SK-N-SH (cell line): ENCODE measurements at regions not wholly inside any gene's neighbourhood (a gene's known extent, or its start where the extent isn't known, plus 50 kb on each side); places are given as distances from the start of the nearest gene placed in this dataset.

Experiments used
- CTCF ChIA-PET: fragments of 300-600, 350-600 bp; formaldehyde crosslinking; extraction: SDS; loops from one replicate; lab custom pipeline; 2021; lab: Yijun Ruan, JAX
- POLR2A ChIA-PET: fragments of 350-600 bp; sonication (Branson Sonifier 250); formaldehyde crosslinking; extraction: SDS; loops from one replicate; lab custom pipeline; 2020; ENCODE audit warnings: antibody characterized with exemption, inconsistent platforms; lab: Yijun Ruan, JAX
- DNase-seq: peaks from one replicate; pipeline ENCODE4 v3.0.0; 2012
- H2AFZ ChIP-seq: fragments of 200-600 bp; sonication (generic); 2 replicates; pipeline ENCODE4 v1.8.1; 2016; ENCODE audit warnings: antibody characterized with exemption, mild to moderate bottlenecking, low read depth
- H3F3A ChIP-seq: fragments of 200-600 bp; sonication (generic); replicated peaks from 2 replicates; pipeline ENCODE3; 2016; ENCODE audit warnings: antibody characterized with exemption, mild to moderate bottlenecking; ENCODE audit not compliant: insufficient read depth
- H3K27ac ChIP-seq, 2 experiments: fragments of 200-500 bp in 1 of 2; fragments of 200-600 bp in 1 of 2; sonication (Bioruptor generic) in 1 of 2; sonication (generic), shearing (Covaris generic) in 1 of 2; 2 replicates each; pipeline versions ENCODE4 v1.5.1 to v1.6.1; 2014 to 2016; ENCODE audit warnings: low read depth in 2 of 2, inconsistent platforms in 1 of 2, low read length in 1 of 2, mild to moderate bottlenecking in 1 of 2, mixed read lengths in 1 of 2
- H3K27me3 ChIP-seq: fragments of 200-600 bp; sonication (generic), shearing (Covaris generic); 2 replicates; pipeline ENCODE4 v1.6.1; 2016; ENCODE audit warnings: mixed run types; ENCODE audit not compliant: insufficient read depth
- H3K36me3 ChIP-seq, 2 experiments: fragments of 200-500 bp in 1 of 2; fragments of 200-600 bp in 1 of 2; sonication (Bioruptor generic) in 1 of 2; sonication (generic) in 1 of 2; replicated peaks in 1 of 2; 2 replicates each; pipeline versions ENCODE3 to v1.5.1; 2014 to 2016; ENCODE audit warnings: low read length in 1 of 2, mild to moderate bottlenecking in 1 of 2; ENCODE audit not compliant: insufficient read depth in 2 of 2, control insufficient read depth in 1 of 2
- H3K4me1 ChIP-seq, 2 experiments: fragments of 200-500 bp in 1 of 2; fragments of 200-600 bp in 1 of 2; sonication (Bioruptor generic) in 1 of 2; sonication (generic), shearing (Covaris generic) in 1 of 2; 2 replicates each; pipeline versions ENCODE4 v1.5.1 to v1.6.1; 2014 to 2016; ENCODE audit warnings: low read depth in 1 of 2, low read length in 1 of 2, mixed run types in 1 of 2; ENCODE audit not compliant: insufficient read depth in 2 of 2, control insufficient read depth in 1 of 2
- H3K4me2 ChIP-seq: fragments of 200-600 bp; sonication (generic), shearing (Covaris generic); 2 replicates; pipeline ENCODE4 v1.6.1; 2017; ENCODE audit warnings: mixed run types
- H3K4me3 ChIP-seq, 2 experiments: fragments of 200-500 bp in 1 of 2; fragments of 200-600 bp in 1 of 2; sonication (Bioruptor generic) in 1 of 2; sonication (generic), shearing (Covaris generic) in 1 of 2; 2 replicates each; pipeline versions ENCODE4 v1.5.1 to v1.8.1; 2014 to 2016; ENCODE audit warnings: low read depth in 2 of 2, inconsistent platforms in 1 of 2, low read length in 1 of 2, mild to moderate bottlenecking in 1 of 2, mixed read lengths in 1 of 2, moderate library complexity in 1 of 2
- H3K79me2 ChIP-seq: fragments of 200-600 bp; sonication (generic); 2 replicates; pipeline ENCODE4 v1.8.1; 2017; ENCODE audit warnings: mild to moderate bottlenecking; ENCODE audit not compliant: insufficient read depth
- H3K9ac ChIP-seq: fragments of 200-600 bp; sonication (generic); 2 replicates; pipeline ENCODE4 v1.6.1; 2017; ENCODE audit warnings: mixed run types
- H3K9me2 ChIP-seq: fragments of 200-600 bp; sonication (generic); 2 replicates; pipeline ENCODE4 v1.6.1; 2017; ENCODE audit warnings: mixed run types
- H3K9me3 ChIP-seq: fragments of 200-600 bp; sonication (generic); 2 replicates; pipeline ENCODE4 v1.6.1; 2017; ENCODE audit warnings: mixed run types, mild to moderate bottlenecking, moderate library complexity
- H4K20me1 ChIP-seq: fragments of 200-600 bp; sonication (generic); 2 replicates; pipeline ENCODE4 v1.6.1; 2017; ENCODE audit warnings: mild to moderate bottlenecking, mixed run types; ENCODE audit not compliant: insufficient read depth
- CHD2 ChIP-seq: fragments of 150-350 bp; IDR thresholded peaks from 2 replicates; pipeline ENCODE4 v1.6.1; 2018; ENCODE audit warnings: low read length; ENCODE audit not compliant: partially characterized antibody
- CTCF ChIP-seq: fragments of 200-600 bp; sonication (generic); IDR thresholded peaks from 2 replicates; pipeline ENCODE4 v1.6.1; 2017; ENCODE audit warnings: antibody characterized with exemption, mild to moderate bottlenecking, moderate library complexity
- ELF1 ChIP-seq: IDR thresholded peaks from 2 replicates; pipeline ENCODE4 v1.4.0; 2012
- FOSL2 ChIP-seq: IDR thresholded peaks from 2 replicates; pipeline ENCODE4 v1.4.0; 2012; ENCODE audit warnings: low read depth, mild to moderate bottlenecking, moderate library complexity, borderline replicate concordance
- FOXJ3 ChIP-seq: sonication (generic); formaldehyde crosslinking; IDR thresholded peaks from 2 replicates; pipeline ENCODE4 v1.5.1; 2020; ENCODE audit warnings: mild to moderate bottlenecking, missing genetic modification reagents
- FOXM1 ChIP-seq: IDR thresholded peaks from 2 replicates; pipeline ENCODE4 v1.4.0; 2012; ENCODE audit warnings: low read depth, mild to moderate bottlenecking
- GABPA ChIP-seq: IDR thresholded peaks from 2 replicates; pipeline ENCODE4 v1.4.0; 2012; ENCODE audit warnings: low read depth, mild to moderate bottlenecking
- GATA2 ChIP-seq: sonication (generic); formaldehyde crosslinking; IDR thresholded peaks from 2 replicates; pipeline ENCODE4 v1.5.0; 2020; ENCODE audit warnings: mild to moderate bottlenecking, missing genetic modification reagents
- IRF3 ChIP-seq: fragments of 150-350 bp; IDR thresholded peaks from 2 replicates; pipeline ENCODE4 v1.6.1; 2016; ENCODE audit warnings: mild to moderate bottlenecking, low read depth, low read length
- JUND ChIP-seq: IDR thresholded peaks from 2 replicates; pipeline ENCODE4 v1.4.0; 2012
- MXI1 ChIP-seq: IDR thresholded peaks from 2 replicates; pipeline ENCODE4 v1.6.1; 2012; ENCODE audit warnings: mild to moderate bottlenecking, low read depth, low read length, improper control_type of control experiment
- NFIC ChIP-seq: IDR thresholded peaks from 2 replicates; pipeline ENCODE4 v1.4.0; 2012; ENCODE audit warnings: borderline replicate concordance
- PBX3 ChIP-seq: IDR thresholded peaks from 2 replicates; pipeline ENCODE4; 2012
- POLR2AphosphoS5 ChIP-seq: IDR thresholded peaks from 2 replicates; pipeline ENCODE4 v1.6.1; 2012; ENCODE audit warnings: low read depth, low read length
- RAD21 ChIP-seq: IDR thresholded peaks from 2 replicates; pipeline ENCODE4 v1.6.1; 2012; ENCODE audit warnings: mild to moderate bottlenecking, low read length
- RCOR1 ChIP-seq: fragments of 150-350 bp; IDR thresholded peaks from 2 replicates; pipeline ENCODE4 v1.6.1; 2017; ENCODE audit warnings: antibody characterized with exemption, low read length
- RFX5 ChIP-seq: IDR thresholded peaks from 2 replicates; pipeline ENCODE4 v1.6.1; 2012; ENCODE audit warnings: mild to moderate bottlenecking, improper control_type of control experiment, low read length
- RXRA ChIP-seq: IDR thresholded peaks from 2 replicates; pipeline ENCODE4 v1.4.0; 2012; ENCODE audit warnings: low read depth, mild to moderate bottlenecking, borderline replicate concordance
- SIN3A ChIP-seq: IDR thresholded peaks from 2 replicates; pipeline ENCODE4 v1.6.1; 2012; ENCODE audit warnings: low read depth, mild to moderate bottlenecking, low read length, moderate library complexity, borderline replicate concordance
- SMC3 ChIP-seq: IDR thresholded peaks from 2 replicates; pipeline ENCODE4 v1.6.1; 2012; ENCODE audit warnings: low read depth, low read length, improper control_type of control experiment
- TCF12 ChIP-seq: IDR thresholded peaks from 2 replicates; pipeline ENCODE4 v1.4.0; 2012
- ZBTB33 ChIP-seq: IDR thresholded peaks from 2 replicates; pipeline ENCODE4 v1.4.0; 2012; ENCODE audit warnings: low read depth, borderline replicate concordance
- WGBS: methylation state at CpG from one replicate; pipeline ENCODE4 v1.1.6; 2017; ENCODE audit warnings: low lambda C conversion rate; 5-methylcytosine and 5-hydroxymethylcytosine counted together

GRCh38 chr3:112745567-112746248 lies 101.0 kb downstream of the CD200R1L start:
- Histone ChIP-seq H3K4me1 (peaks cover 0 to 3% of the 10 kb centered on the region in 2 experiments; a peak in 2 of 4 replicates), H3K36me3 (no peaks in the 10 kb centered on the region), H2AFZ (no peak overlapping the region), H3K79me2 (no peaks in the 10 kb centered on the region), H3F3A (no peaks in the 10 kb centered on the region), H3K9me2 (no peaks in the 10 kb centered on the region), H4K20me1 (no peaks in the 10 kb centered on the region), H3K27me3 (no peaks in the 10 kb centered on the region), H3K27ac (no peak overlapping the region), H3K4me3 (no peak overlapping the region), H3K9ac (no peak overlapping the region), H3K4me2 (no peak overlapping the region), H3K9me3 (no peaks in the 10 kb centered on the region)
- TF ChIP-seq SMC3 (no peak), TCF12 (no peak), FOSL2 (no peak), RAD21 (no peak), ELF1 (no peak), RFX5 (no peak), POLR2AphosphoS5 (no peak), NFIC (no peak), CTCF (no peak), RCOR1 (no peak), JUND (no peak)
- POLR2A ChIA-PET, result no interaction called here
- no peak for DNase-seq
- whole genome bisulfite sequencing, result 95% methylated on average over 4 of the region's 4 CpGs
- CTCF ChIA-PET, result interaction anchor here (0.8 to 5.4 kb wide), 4 partner anchors 11 to 234 kb away, joined by 3 to 31 read pairs (median 4); no protein-coding TSS in a partner anchor

- CTCF ChIA-PET, result interaction anchor here (0.8 to 5.4 kb wide), 3 partner anchors 11 to 234 kb away, joined by 3 to 31 read pairs (median 4); no protein-coding TSS in a partner anchor
- Histone ChIP-seq H3K27ac (no peak overlapping the region), H3K79me2 (no peaks in the 10 kb centered on the region), H3K36me3 (no peaks in the 10 kb centered on the region), H3K27me3 (no peaks in the 10 kb centered on the region), H3K9me3 (no peaks in the 10 kb centered on the region), H3F3A (no peaks in the 10 kb centered on the region), H2AFZ (no peak overlapping the region)
- no peak for DNase-seq
- WGBS, result 60% methylated on average over 2 of the region's 2 CpGs
- TF ChIP-seq RFX5 (no peak), RAD21 (no peak), IRF3 (no peak), PBX3 (no peak), CHD2 (no peak), NFIC (no peak), GATA2 (CRISPR knock-in tag) (no peak), SIN3A (no peak), FOXJ3 (CRISPR knock-in tag) (no peak), FOXM1 (no peak), ZBTB33 (no peak), GABPA (no peak), RXRA (no peak), MXI1 (no peak), FOSL2 (no peak), RCOR1 (no peak)
- TF ChIP-seq, all 33 proteins: peak for 0
- H3K4me1 ChIP-seq, result peaks cover 0 to 3% of the 10 kb centered on the region in 2 experiments; a peak in 2 of 4 replicates
- H4K20me1 ChIP-seq, result no peaks in the 10 kb centered on the region
- POLR2A ChIA-PET, result no interaction called here
- H3K4me3 ChIP-seq, result no peak overlapping the region
- H3K9ac ChIP-seq, result no peak overlapping the region
- no peak overlapping the region for H3K4me2 ChIP-seq
- H3K9me2 ChIP-seq, result no peaks in the 10 kb centered on the region
These were observed 101.7 kb downstream of the CD200R1L start for GRCh38 chr3:112744825-112745566.
